Heart left ventricle (tissue), 13 donors: ENCODE measurements at regions not wholly inside any gene's neighbourhood (a gene's known extent, or its start where the extent isn't known, plus 50 kb on each side); places are given as distances from the start of the nearest gene placed in this dataset.

ENCODE experiments used
- POLR2A ChIP-seq, 2 donors: fragments of 450-650 bp; IDR thresholded peaks; one replicate each; pipeline ENCODE4 v1.6.1; 2017; ENCODE audit warnings: antibody characterized with exemption in 2 of 2, mild to moderate bottlenecking in 2 of 2, moderate library complexity in 2 of 2
- TF ChIP-seq, protein P1 (sequence below), 12 donors: fragments of 200-600 bp; sonication (generic) in 4 of 12; IDR thresholded peaks; one replicate each; pipeline versions ENCODE4 v1.5.0 to v1.8.0; 2018 to 2022; ENCODE audit warnings: antibody characterized with exemption in 12 of 12, mild to moderate bottlenecking in 5 of 12
- donor health status: ischemic (EF 13 %, LVEDD 7.1; RV severe dilation, severe dysfunction).
- donor health status: DM: no; HTN: yes; CAD: no.
- donor health status: DM: no; HTN: no; CAD: no.
- donor health status: ischemic (EF 25% LVEDD 6.9; RV normal size, moderate dysfunction).
- donor health status: ischemic (EF 25% LVEDD 5.7; RV mildly dilated, moderate dysfunction).
- donor health status: ischemic (EF 35%, LVEDD 5.7; RV mildly dilated, moderate dysfunction).
- donor health status: nonischemic (EF 11% LVEDD 7.7; RV severe dilation, severe dysfunction).
- donor health status: DM: yes; HTN: yes; CAD: no.
- donor health status: PGD.
- donor health status: ischemic (EF 29% LVEDD 5.4; RV normal size, mild dysfunction).
- donor health status: nonischemic (EF 23%, LVEDD 6.1; RV moderate dilation, normal function).

DNA sequence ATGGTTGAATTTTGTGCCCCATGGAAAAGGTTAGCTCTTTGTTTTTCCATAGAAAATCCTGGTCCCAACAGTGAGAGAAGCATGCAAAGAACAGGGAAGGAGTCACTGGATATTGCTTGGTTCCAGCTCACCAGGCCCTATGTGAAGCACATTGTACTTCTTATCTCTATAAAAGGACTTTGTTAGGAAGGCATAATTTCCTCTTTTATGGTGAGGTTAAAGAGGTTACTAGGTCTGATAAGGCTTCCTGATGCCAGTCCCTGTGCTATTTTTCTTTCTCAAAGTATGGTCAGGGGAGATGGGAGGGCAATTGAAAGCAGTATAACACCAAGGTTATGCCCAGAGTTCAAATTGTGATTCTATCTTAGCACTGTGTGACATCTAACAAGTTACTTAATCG is 162.6 kb downstream of the KIF18A start:
- TF ChIP-seq, protein P1, sequence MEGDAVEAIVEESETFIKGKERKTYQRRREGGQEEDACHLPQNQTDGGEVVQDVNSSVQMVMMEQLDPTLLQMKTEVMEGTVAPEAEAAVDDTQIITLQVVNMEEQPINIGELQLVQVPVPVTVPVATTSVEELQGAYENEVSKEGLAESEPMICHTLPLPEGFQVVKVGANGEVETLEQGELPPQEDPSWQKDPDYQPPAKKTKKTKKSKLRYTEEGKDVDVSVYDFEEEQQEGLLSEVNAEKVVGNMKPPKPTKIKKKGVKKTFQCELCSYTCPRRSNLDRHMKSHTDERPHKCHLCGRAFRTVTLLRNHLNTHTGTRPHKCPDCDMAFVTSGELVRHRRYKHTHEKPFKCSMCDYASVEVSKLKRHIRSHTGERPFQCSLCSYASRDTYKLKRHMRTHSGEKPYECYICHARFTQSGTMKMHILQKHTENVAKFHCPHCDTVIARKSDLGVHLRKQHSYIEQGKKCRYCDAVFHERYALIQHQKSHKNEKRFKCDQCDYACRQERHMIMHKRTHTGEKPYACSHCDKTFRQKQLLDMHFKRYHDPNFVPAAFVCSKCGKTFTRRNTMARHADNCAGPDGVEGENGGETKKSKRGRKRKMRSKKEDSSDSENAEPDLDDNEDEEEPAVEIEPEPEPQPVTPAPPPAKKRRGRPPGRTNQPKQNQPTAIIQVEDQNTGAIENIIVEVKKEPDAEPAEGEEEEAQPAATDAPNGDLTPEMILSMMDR (IDR thresholded peaks at IDR 0.05) = no peak
- TF ChIP-seq POLR2A (IDR thresholded peaks at IDR 0.05) = no peak
